NCI-H82 treated with DMSO at 0.1 percent for 48 hours (cell line): ENCODE measurements at regions not wholly inside any gene's neighbourhood (a gene's known extent, or its start where the extent isn't known, plus 50 kb on each side); places are given as distances from the start of the nearest gene placed in this dataset.

Experiments
- DNase-seq: peaks from one replicate; lab custom pipeline; 2025; ENCODE audit not compliant: unreplicated experiment; lab: John Stamatoyannopoulos, UW

DNA sequence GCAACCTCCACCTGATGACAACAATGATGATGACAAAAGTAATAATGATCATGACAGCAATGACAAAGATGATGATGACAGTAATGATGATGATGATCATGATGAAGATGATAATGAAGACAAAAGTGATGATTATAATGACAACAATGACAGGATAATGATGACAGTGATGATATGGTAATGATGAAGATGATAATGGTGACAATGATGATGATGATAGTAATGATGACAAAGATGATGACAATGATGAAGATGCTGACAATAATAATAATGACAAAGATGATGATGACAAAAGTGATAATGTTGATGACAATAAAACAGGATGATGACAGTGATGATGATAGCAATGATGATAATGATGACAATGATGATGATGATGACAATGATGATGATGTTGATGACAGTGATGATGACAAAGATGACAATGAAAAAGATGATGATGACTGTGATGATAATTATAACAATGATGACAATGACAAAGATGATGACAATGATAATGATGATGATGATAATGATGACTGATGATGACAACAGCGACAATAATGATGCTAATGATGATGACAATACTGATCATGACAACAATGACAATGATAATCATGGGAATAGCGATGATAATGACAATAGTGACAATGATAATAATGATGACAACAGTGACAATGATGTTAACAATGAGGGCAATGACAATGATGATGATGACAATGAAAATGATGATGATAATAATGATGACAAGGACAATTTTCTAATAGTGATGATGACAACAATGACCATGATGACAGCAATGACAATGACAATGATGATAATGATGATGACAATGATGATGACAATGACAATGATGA, 1106.5 kb upstream of the AUTS2 start:
- no peak for DNase-seq

DNA sequence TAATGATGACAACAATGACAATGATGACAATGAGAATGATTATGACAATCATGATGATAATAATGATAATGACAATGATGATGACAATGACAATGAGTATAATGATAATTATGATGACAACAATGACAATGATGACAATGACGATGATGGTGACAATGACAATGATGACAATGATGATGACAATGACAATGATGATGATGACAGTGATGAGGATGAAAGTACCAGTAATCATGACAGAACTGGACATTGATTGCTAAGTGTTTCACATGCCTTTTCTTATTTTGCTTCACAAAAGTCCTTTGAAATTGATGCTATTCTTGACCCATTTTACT, 1106.0 kb upstream of the AUTS2 start:
- DNase-seq: no peak

DNA sequence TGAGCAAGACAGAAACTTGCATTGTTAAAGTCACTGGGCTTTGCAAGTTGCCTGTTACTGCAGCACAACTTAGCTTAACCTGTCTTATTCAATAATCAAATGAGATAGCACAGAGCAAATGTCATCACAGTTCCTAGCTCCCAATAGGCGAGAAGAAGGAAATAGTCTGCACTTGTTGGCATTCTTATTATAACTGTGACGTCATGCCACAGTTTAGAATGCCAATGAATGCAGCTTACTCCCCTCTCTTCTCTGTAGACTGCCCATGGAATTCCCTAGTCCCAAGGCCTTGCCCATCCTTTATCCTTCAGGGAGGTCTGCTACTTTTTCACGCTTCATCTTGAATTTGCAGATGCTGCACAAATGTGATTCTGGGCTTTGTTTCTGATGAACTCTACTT, 1094.9 kb upstream of the AUTS2 start:
- no peak for DNase-seq

DNA sequence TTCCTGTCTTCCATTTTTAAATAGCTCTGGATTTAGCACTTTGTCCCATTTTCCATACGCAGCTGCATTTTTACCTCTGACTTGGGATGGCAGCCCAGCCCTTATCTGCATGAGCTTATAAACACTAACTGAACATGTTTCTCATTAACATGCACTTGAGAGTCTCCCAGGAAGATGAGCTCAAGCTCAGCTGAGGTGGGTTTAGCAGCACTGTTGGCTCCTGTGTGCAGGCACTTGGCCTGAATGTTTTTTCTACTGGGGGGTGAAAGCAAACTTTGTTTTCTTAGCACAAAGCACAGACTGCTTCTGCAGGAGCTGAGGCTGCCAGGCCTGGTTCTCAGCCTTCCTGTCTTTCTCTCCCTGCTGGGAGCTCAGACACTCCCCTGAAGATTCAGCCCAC, 1093.6 kb upstream of the AUTS2 start:
- DNase-seq: no peak

DNA sequence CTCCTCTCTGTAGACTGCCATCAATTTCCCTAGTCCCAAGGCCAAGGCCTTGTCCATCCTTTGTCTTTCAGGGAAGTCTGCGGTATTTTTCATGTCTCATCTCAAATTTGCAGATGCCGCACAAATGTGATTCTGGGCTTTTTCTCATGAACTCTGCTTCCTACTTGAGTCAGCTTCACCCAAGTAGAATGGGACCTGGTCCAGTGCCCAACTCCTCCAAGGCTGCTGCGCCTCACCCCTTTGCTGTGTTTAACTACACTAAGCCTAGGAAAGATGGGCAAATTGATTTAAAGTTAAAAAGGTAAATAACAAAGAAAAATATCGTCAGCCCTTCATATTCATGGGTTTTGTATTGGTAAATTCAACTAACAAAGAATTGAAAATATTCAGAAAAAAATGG, 1092.6 kb upstream of the AUTS2 start:
- DNase-seq: no peak

DNA sequence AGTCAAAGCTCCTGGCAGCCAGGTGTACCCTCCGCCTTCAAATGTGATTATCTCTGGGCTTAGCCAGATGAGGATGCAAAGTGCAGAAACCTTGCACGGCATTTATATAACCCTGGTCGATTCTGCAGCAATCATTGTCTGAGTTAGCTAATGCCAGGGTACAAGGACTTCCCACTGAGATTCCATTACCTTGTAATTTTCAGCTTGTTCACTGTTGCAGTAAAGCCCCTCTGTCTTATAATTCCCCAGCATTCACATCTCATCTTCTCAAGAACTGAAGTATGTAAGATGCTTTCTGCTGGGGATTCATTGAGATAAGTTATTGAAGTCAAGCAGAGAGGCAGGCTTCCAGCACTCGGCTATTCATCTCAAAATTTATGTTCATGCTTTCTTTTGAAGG, 1090.6 kb upstream of the AUTS2 start:
- no peak for DNase-seq

DNA sequence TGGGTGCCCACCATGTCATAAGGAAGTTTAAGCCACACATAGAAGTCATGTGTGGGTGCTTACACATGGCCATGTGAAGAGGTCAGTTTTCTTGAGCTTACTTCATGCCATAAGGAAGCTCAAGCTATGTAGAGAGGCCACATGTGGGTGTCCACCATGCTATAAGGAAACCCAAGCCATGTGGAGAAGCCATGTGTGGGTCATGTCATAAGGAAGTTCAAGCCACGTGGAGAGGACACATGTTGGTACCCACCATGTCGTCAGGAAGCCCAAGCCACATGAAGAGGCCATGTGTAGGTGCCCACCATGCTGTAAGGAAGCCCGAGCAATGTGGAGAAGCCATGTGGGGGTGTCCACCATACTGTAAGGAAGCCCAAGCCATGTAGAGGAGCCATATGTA, 1089.2 kb upstream of the AUTS2 start:
- DNase-seq: no peak

DNA sequence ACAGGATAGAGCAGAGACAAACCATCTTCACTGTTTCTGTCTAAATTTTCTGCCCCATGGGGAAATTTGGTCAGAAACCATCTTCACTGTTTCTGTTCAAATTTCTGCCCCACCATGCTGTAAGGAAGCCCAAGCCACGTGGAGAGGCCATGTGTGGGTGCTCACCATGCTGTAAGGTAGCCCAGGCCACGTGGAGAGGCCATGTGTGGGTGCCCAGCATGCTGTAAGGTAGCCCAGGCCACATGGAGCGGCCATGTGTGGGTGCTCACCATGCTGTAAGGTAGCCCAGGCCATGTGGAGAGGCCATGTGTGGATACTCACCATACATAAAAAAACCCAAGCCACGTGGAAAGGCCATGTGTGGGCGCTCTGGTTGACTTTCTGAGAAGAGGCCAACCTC, 1088.7 kb upstream of the AUTS2 start:
- no peak for DNase-seq

DNA sequence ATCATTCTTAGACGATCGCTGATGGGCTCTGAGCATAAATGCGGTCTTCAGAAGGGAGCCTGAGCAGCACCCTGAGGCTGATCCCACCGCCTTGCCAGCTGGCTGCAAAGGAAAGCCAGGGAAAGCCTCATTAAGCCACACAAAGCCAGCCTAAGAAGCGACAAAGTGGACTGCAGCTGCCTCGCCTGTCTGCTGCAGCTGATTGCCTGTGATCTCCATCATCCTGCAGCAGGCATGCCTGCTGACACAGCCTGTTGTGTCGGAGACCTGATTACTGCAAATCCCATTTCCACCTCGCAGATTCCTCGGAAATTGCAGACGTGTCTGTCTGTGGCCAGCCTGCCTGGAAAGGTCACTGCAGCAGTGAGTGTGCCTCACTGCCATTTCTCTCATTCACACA, 1087.0 kb upstream of the AUTS2 start:
- peak; percentile 86 for DNase-seq

DNA sequence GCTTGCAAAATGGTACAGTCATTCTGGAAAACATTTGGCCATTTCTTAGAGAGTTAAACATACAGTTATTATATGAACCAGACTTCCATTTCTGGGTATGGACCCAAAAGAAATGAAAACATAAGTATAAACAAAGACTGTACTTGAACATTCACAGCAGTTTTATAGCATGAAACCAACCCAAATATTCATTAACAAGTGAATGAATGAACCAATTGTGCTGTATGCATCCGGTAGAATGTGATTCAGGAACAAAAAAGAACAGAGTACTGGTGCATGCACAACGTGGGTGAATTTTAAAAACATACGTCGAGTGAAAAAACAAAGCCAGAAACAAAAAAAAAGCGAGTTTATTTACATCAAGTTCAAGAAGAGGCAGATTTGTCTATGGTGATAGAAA, 1085.8 kb upstream of the AUTS2 start:
- no peak for DNase-seq

DNA sequence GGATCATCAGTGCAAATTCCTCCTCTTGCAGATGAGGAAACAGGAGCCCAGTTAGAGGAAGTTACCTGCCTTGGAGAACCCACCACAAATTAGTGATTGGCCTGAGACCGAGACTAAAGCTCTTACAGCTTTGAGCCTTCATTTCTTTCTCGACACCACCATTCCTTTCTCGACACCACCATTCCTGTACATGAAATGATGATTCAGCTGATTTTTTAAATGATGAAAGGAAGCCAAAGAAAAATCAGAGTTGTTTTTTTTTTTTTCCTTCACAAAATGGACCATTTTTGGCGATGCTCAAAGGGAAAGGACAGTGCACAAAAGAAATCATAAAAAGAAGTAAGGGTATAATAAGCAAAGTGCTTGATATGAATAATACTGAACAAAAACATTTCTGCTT, 1080.2 kb upstream of the AUTS2 start:
- no peak for DNase-seq

DNA sequence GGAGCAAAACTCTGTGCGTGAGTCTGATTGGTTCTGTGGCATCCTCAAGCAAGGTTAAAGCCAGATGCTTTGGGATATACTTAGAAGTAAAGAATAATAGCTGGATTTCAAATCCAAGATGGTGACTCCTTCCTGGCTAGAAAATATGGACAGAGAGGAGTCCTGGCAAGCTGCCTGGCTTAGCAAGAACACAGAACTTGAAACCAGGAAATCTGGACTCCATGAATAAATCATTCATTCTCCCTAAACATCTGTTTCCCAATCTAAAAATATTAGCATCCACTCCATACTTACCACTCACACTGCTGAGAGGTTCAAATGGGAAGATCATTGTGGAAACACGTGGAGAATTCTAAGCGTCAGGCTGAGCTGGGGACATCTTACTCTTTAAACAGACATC, 1074.1 kb upstream of the AUTS2 start:
- no peak for DNase-seq

DNA sequence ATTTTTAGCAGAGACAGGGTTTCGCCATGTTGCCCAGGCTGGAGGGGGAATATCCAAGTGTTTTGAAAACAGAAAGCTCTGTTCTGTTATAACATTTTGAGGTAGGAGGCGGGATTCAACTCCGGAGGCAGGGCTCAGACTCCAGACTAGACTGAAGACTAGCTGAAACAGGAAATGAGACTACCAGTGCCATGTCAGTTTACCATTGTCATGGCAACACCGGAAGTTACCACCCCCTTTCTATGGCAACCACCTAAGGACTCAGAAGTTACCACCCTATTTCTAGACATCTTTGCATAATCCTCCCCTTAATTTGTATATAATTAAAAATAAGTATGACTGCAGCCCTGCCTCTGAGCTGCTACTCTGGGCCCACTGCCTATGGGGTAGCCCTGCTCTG, 1069.1 kb upstream of the AUTS2 start:
- DNase-seq: no peak

DNA sequence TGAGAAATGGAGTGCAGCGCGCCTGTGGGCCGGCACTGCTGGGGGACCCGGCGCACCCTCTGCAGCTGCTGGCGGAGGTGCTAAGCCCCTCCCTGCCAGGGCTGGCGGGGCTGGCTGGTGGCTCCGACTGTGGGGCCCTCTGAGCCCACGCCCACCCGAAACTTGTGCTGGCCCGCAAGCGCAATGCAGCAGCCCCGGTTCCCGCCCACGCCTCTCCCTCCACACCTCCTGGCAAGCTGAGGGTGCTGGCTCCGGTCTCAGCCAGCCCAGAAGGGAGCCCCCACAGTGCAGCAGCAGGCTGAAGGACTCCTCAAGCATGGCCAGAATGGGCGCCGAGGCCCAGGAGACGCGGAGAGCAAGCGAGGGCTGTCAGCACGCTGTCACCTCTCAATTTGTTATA, 1063.0 kb upstream of the AUTS2 start:
- DNase-seq: no peak

DNA sequence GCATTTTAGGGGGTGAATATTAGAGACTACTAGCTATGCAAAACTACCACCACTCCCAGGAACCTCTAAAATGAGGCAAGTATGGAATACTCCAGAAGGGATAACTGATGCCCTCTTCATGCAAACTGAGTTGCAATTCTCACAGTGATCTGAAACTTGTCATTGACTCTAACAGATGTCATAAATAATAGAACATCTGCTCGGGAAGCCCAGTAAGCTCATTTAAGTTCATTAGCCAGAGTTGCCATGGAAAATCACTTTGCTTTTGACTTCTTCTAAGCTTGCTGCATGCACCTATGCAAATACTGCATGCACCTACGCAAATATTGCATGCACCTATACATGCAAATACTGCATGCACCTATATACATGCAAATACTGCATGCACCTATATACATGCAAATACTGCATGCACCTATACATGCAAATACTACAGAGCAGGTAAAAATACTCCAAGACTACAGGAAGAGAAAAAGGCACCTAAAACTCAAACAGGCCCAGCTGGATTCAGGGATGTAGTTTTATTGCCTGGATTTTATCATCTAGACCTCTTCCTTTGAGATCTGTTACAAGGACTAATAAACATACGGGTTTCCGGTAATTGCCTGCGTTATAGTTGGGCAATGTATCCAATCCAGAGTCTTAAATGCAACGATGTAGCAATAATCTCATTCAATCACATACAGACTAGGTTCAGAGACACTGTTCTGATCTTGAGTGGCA, 1061.1 kb upstream of the AUTS2 start:
- peak; percentile 71 for DNase-seq

DNA sequence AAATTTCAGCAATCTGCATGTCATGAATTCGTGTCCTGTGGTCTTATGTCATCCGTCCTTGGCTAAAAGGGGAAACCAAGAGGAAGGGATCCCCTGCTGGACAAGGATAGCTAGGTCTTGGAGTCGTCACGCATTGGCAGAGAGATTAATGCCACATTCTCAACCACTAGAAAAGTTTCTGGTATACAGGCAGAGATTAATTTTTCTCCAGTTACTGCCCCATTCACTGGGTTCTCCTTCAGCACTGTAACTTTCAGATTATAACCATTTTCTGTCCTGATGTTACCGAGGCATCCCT, 1060.6 kb upstream of the AUTS2 start:
- DNase-seq: peak; percentile 71

DNA sequence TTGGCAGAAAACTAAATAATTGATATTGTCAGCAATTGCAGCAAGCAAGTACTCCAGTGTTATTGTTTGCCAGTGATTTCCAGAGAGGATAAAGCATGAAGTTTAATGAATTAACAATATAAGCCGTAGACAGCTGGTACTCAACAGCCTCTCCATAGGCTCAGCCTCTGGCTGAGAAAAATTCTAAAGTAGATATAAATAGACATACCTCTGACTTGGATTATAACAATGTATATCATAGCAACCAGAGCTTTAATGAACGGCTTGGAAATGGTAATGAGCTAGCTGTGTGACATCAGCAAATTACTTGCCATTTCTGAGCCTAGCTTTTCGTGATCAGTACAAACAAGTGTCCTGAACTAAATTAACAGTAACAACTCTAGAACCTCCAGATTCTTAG, 1055.4 kb upstream of the AUTS2 start:
- DNase-seq: peak; percentile 69

DNA sequence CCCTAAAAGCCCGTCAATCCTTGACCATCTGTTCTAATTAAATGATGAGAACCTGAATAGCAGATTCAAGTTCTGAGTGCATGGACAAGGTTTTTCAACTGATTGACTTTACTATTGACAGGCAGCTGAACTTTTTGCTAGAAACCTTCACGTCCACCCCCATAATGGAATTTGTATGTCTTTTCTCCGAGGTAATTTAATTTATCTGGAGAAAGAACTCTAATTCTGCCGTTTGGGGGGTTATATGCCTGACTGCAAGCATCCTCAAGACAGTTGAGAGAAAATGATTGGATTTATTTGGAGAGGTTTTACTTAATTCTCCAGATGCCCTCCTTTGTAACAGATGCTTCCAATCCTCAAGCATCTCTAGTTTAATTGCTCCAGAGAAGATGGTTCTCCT, 1053.4 kb upstream of the AUTS2 start:
- peak; percentile 97 for DNase-seq

DNA sequence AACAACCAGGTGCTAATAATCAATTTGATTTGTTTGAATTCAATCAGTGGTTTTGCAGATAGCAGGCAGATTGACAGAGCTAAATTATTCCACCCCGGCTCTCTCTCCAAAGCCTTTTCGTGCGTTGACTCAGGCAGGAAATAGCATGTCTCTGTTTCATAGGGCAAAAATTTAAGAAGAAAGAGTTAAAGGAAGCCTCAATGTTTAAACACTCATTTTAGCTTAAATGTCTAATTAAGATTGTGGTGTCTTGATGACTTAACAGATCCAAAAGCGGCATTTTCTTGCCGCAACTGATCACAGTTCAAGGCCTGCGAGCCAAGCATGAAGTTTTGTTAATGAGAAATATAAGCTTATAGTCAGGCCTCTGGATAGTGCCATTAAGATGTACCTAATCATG, 1051.1 kb upstream of the AUTS2 start:
- no peak for DNase-seq

DNA sequence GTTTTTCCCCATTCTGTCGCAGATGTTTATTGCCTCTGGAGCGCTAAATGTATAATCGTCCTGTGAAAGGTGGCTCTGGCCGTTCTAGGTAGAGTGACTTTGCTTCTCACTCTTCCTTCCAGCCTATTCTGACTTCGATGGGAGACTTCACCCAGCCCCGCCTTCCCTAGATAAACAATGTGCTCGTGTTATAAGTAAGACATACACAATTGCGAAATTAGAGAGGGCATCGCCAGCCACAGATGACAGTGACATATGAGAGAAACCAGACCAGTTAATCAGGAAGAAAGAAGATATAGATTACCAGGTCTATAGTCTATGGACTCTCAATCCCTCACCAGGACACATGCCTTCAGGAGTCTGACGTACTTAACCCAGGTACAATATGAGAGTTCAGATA, 1050.5 kb upstream of the AUTS2 start:
- peak; percentile 16 for DNase-seq

DNA sequence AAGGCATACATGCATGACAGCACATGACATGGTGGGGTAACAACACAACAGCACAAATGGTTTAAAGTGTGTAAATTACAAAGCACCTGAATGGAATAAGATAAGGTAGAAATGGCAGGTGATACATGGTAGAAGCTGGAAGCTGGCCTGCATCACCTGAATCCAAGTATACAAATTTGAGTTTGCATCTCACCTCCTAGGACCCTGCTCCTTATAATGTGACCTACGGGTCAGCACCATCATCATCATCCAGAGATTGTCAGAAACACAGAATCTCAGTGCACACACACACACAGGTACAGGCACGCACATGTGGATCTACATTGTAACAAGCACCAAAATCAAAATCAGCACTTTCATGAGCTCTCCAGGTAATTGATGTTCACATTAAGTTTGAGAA, 1048.2 kb upstream of the AUTS2 start:
- no peak for DNase-seq

DNA sequence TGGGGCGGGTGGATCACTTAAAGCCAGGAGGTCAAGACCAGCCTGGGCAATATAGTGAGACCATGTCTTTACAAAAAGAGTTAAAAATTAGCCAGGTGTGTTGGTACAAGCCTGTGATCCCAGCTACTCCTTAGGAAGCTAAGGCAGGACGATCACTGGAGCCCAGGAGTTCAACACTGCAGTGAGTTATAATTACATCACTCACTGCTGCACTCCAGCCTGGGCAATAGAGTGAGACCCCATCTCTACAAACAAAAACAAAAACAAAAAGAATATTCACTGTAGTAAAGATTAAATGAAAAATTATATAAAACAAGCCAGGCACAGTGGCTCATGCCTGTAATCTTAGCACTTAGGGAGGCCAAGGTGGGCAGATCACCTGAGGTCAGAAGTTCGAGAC, 1047.6 kb upstream of the AUTS2 start:
- DNase-seq: no peak

DNA sequence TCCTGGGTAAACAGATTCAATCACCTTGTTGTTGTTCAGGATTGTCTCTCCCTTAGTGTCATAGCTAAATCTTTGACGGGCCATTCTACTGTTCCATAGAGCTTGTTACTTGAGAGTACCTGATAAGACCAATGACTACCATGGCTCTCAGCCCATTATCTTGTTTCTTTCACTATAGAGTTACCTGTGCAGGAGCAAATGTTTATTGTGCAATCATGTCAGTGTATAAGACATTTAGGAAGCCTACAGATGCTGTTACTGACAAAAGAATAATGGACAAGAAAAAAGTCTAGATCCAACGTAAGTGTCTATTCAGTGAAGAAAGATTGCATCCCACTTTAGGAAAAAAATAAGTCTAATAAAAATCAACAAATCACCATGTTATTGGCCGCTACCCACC, 1041.7 kb upstream of the AUTS2 start:
- DNase-seq: no peak
